ENCODE measurements at regions not wholly inside any gene's neighbourhood (a gene's known extent, or its start where the extent isn't known, plus 50 kb on each side); places are given as distances from the start of the nearest gene placed in this dataset.

GRCh38 chr21:14602382-14602958 lies 56.4 kb upstream of the SAMSN1 start:
- TF ChIP-seq CTCF (conservative IDR thresholded peaks at IDR 0.05) (no peak), EZH2 (IDR thresholded peaks at IDR 0.05; ENCODE audit: low read depth) (no peak)
